ENCODE measurements at regions not wholly inside any gene's neighbourhood (a gene's known extent, or its start where the extent isn't known, plus 50 kb on each side); places are given as distances from the start of the nearest gene placed in this dataset.

DNA sequence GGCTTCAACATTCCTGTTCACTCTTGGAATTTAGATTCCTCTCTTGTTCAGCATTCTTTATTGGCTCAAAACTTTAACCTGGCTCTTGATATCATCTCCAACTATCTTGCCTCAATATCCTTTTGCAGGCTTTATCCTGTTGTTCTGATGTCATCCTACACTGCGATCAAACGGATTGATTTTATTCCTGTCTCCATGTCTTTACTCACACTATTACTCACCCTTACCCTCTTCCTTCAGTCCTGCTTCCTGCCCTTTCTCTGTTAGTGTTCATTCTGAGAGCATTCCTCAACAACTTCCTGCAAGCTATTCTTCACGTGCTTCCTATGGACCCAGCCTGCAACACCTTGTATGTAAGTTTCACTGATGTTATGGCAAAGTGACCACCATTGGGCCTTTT is 264.7 kb downstream of the RNF152 start:
- H3K4me3 ChIP-seq = no peak overlapping the region
- H3K79me2 ChIP-seq (ENCODE audit: control insufficient read depth, insufficient read depth, low read length) = no peaks in the 10 kb centered on the region
- ATAC-seq (no peak), DNase-seq (ENCODE audit: extremely low read depth in 1 of 4, low spot score in 3 of 4) (no peak), FAIRE-seq (no peak)
- H4K20me1 ChIP-seq (replicated peaks; ENCODE audit: control insufficient read depth, insufficient read depth, low read length) = no peaks in the 10 kb centered on the region
- H3K27ac ChIP-seq (ENCODE audit: extremely low read depth, low read depth, low read length) = no peak overlapping the region
- in situ Hi-C loops (cut with MboI) (no loop called here), intact Hi-C loops (cut with micrococcal nuclease) (no loop called here)
- TF ChIP-seq, protein P1, sequence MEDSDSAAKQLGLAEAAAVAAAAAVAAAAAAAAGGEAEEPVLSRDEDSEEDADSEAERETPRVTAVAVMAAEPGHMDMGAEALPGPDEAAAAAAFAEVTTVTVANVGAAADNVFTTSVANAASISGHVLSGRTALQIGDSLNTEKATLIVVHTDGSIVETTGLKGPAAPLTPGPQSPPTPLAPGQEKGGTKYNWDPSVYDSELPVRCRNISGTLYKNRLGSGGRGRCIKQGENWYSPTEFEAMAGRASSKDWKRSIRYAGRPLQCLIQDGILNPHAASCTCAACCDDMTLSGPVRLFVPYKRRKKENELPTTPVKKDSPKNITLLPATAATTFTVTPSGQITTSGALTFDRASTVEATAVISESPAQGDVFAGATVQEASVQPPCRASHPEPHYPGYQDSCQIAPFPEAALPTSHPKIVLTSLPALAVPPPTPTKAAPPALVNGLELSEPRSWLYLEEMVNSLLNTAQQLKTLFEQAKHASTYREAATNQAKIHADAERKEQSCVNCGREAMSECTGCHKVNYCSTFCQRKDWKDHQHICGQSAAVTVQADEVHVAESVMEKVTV (CRISPR knock-in tag; IDR thresholded peaks at IDR 0.05) = no peak
- TF ChIP-seq YY1 (IDR thresholded peaks at IDR 0.05; ENCODE audit: borderline replicate concordance in 1 of 3, control insufficient read depth in 1 of 3, extremely low read depth in 1 of 3, insufficient read depth in 3 of 3, insufficient read length in 1 of 3, insufficient replicate concordance in 2 of 3, low read depth in 1 of 3, low read length in 2 of 3) (no peak), SMARCC2 (IDR thresholded peaks at IDR 0.05; ENCODE audit: low read depth) (no peak), HDAC3 (IDR thresholded peaks at IDR 0.05; ENCODE audit: borderline replicate concordance, partially characterized antibody) (no peak), STAT5A (IDR thresholded peaks at IDR 0.05; ENCODE audit: borderline replicate concordance, low read length) (no peak)
- TF ChIP-seq, protein P2, sequence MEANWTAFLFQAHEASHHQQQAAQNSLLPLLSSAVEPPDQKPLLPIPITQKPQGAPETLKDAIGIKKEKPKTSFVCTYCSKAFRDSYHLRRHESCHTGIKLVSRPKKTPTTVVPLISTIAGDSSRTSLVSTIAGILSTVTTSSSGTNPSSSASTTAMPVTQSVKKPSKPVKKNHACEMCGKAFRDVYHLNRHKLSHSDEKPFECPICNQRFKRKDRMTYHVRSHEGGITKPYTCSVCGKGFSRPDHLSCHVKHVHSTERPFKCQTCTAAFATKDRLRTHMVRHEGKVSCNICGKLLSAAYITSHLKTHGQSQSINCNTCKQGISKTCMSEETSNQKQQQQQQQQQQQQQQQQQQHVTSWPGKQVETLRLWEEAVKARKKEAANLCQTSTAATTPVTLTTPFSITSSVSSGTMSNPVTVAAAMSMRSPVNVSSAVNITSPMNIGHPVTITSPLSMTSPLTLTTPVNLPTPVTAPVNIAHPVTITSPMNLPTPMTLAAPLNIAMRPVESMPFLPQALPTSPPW (CRISPR knock-in tag; IDR thresholded peaks at IDR 0.05) = no peak
- TF ChIP-seq, protein P3, sequence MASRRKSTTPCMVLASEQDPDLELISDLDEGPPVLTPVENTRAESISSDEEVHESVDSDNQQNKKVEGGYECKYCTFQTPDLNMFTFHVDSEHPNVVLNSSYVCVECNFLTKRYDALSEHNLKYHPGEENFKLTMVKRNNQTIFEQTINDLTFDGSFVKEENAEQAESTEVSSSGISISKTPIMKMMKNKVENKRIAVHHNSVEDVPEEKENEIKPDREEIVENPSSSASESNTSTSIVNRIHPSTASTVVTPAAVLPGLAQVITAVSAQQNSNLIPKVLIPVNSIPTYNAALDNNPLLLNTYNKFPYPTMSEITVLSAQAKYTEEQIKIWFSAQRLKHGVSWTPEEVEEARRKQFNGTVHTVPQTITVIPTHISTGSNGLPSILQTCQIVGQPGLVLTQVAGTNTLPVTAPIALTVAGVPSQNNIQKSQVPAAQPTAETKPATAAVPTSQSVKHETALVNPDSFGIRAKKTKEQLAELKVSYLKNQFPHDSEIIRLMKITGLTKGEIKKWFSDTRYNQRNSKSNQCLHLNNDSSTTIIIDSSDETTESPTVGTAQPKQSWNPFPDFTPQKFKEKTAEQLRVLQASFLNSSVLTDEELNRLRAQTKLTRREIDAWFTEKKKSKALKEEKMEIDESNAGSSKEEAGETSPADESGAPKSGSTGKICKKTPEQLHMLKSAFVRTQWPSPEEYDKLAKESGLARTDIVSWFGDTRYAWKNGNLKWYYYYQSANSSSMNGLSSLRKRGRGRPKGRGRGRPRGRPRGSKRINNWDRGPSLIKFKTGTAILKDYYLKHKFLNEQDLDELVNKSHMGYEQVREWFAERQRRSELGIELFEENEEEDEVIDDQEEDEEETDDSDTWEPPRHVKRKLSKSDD (conservative IDR thresholded peaks at IDR 0.05; ENCODE audit: low read length) = no peak
- TF ChIP-seq, protein P4, sequence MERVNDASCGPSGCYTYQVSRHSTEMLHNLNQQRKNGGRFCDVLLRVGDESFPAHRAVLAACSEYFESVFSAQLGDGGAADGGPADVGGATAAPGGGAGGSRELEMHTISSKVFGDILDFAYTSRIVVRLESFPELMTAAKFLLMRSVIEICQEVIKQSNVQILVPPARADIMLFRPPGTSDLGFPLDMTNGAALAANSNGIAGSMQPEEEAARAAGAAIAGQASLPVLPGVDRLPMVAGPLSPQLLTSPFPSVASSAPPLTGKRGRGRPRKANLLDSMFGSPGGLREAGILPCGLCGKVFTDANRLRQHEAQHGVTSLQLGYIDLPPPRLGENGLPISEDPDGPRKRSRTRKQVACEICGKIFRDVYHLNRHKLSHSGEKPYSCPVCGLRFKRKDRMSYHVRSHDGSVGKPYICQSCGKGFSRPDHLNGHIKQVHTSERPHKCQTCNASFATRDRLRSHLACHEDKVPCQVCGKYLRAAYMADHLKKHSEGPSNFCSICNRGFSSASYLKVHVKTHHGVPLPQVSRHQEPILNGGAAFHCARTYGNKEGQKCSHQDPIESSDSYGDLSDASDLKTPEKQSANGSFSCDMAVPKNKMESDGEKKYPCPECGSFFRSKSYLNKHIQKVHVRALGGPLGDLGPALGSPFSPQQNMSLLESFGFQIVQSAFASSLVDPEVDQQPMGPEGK (CRISPR knock-in tag; IDR thresholded peaks at IDR 0.05; ENCODE audit: borderline replicate concordance) = no peak
- TF ChIP-seq, protein P5, sequence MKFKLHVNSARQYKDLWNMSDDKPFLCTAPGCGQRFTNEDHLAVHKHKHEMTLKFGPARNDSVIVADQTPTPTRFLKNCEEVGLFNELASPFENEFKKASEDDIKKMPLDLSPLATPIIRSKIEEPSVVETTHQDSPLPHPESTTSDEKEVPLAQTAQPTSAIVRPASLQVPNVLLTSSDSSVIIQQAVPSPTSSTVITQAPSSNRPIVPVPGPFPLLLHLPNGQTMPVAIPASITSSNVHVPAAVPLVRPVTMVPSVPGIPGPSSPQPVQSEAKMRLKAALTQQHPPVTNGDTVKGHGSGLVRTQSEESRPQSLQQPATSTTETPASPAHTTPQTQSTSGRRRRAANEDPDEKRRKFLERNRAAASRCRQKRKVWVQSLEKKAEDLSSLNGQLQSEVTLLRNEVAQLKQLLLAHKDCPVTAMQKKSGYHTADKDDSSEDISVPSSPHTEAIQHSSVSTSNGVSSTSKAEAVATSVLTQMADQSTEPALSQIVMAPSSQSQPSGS (CRISPR knock-in tag; IDR thresholded peaks at IDR 0.05) = no peak
- ChIA-PET POLR2A (interaction anchor here (0.5 kb wide), 1 partner anchor 1823 kb away, joined by 3 read pairs; no protein-coding TSS in a partner anchor), CTCF (ENCODE audit: low intra/inter-chr PET ratio) (no interaction called here)
- no peak overlapping the region for H2AFZ ChIP-seq (ENCODE audit: low read depth, low read length)
- no peaks in the 10 kb centered on the region for H3K36me3 ChIP-seq (ENCODE audit: control insufficient read depth, insufficient read depth, low read length)
- H3K27me3 ChIP-seq (ENCODE audit: control insufficient read depth in 2 of 2, insufficient read depth in 2 of 2, low read length in 2 of 2) = no peaks in the 10 kb centered on the region
- no peaks in the 10 kb centered on the region for H3K4me1 ChIP-seq (replicated peaks in 1 of 2; ENCODE audit: control insufficient read depth in 2 of 2, insufficient read depth in 2 of 2, low read length in 2 of 2)
- 0% methylated on average over 3 of the region's 3 CpGs for WGBS (ENCODE audit: insufficient coverage, low coverage, missing lambda C conversion rate)
- H3K9me1 ChIP-seq (ENCODE audit: control insufficient read depth, insufficient read depth, low read length) = no peaks in the 10 kb centered on the region
- H3K4me2 ChIP-seq (ENCODE audit: insufficient read depth, low read length) = no peak overlapping the region
- no peak overlapping the region for H3K9ac ChIP-seq (ENCODE audit: insufficient read depth in 1 of 2, low read depth in 2 of 2, low read length in 2 of 2)
- no TSS peak for BruUV-seq (replicated peaks)
- H3K9me3 ChIP-seq (replicated peaks; ENCODE audit: control insufficient read depth, insufficient read depth, low read depth, low read length) = no peaks in the 10 kb centered on the region

All from K562 (cell line).